CD4-positive, alpha-beta memory T cell (primary cell): ENCODE measurements at regions not wholly inside any gene's neighbourhood (a gene's known extent, or its start where the extent isn't known, plus 50 kb on each side); places are given as distances from the start of the nearest gene placed in this dataset.

ENCODE experiments used
- CTCF ChIA-PET: fragments of 350-600 bp; sonication (Branson Sonifier 250); formaldehyde crosslinking; loops from one replicate; lab custom pipeline; 2021; ENCODE audit warnings: inconsistent platforms; ENCODE audit not compliant: partially characterized antibody; lab: Charles Lee
- POLR2A ChIA-PET: fragments of 350-600 bp; sonication (Branson Sonifier 250); formaldehyde crosslinking; loops from one replicate; lab custom pipeline; 2021; ENCODE audit not compliant: partially characterized antibody; lab: Charles Lee
- DNase-seq, 5 donors: peaks; one replicate each; pipeline versions ENCODE4 v3.0.0 to v3.0.0-alpha.2; 2020 to 2022; ENCODE audit warnings: mixed read lengths in 1 of 5
- H3K27ac ChIP-seq: one replicate; pipeline ENCODE4 v1.7.0; 2013; ENCODE audit warnings: low read depth, low read length
- H3K27me3 ChIP-seq: 2 replicates; pipeline ENCODE4 v1.7.0; 2013; ENCODE audit warnings: mild to moderate bottlenecking, low read length, moderate library complexity; ENCODE audit not compliant: insufficient read depth
- H3K36me3 ChIP-seq: 2 replicates; pipeline ENCODE4 v1.7.0; 2013; ENCODE audit warnings: mild to moderate bottlenecking, low read length, moderate library complexity; ENCODE audit not compliant: insufficient read depth
- H3K4me1 ChIP-seq: 2 replicates; pipeline ENCODE4 v1.7.0; 2013; ENCODE audit warnings: mild to moderate bottlenecking, low read length, moderate library complexity; ENCODE audit not compliant: insufficient read depth
- H3K4me3 ChIP-seq, 2 donors: one replicate each; pipeline ENCODE4 v1.7.0; 2013; ENCODE audit warnings: low read length in 2 of 2, mild to moderate bottlenecking in 1 of 2
- H3K9me3 ChIP-seq, 2 donors: one replicate each; pipeline ENCODE4 v1.7.0; 2013; ENCODE audit warnings: low read length in 2 of 2, control low read depth in 1 of 2; ENCODE audit not compliant: control insufficient read depth in 1 of 2
- H3K27ac Mint-ChIP-seq, 7 donors: one replicate each; pipeline ENCODE4 v1.8.0; 2020 to 2021; ENCODE audit warnings: mixed read lengths in 7 of 7, mild to moderate bottlenecking in 6 of 7, inconsistent platforms in 3 of 7, moderate library complexity in 3 of 7
- H3K27me3 Mint-ChIP-seq, 2 donors: one replicate each; pipeline ENCODE4 v1.8.0; 2020 to 2021; ENCODE audit warnings: mixed read lengths in 2 of 2
- H3K36me3 Mint-ChIP-seq, 2 donors: one replicate each; pipeline ENCODE4 v1.8.0; 2020 to 2021; ENCODE audit warnings: mixed read lengths in 2 of 2, inconsistent platforms in 1 of 2, mild to moderate bottlenecking in 1 of 2
- H3K4me1 Mint-ChIP-seq, 4 donors: one replicate each; pipeline ENCODE4 v1.8.0; 2020 to 2021; ENCODE audit warnings: mixed read lengths in 4 of 4, mild to moderate bottlenecking in 1 of 4
- H3K4me3 Mint-ChIP-seq, 8 donors: one replicate each; pipeline ENCODE4 v1.8.0; 2020 to 2021; ENCODE audit warnings: mixed read lengths in 8 of 8, mild to moderate bottlenecking in 7 of 8, moderate library complexity in 6 of 8, inconsistent platforms in 3 of 8
- H3K9me3 Mint-ChIP-seq, 8 donors: one replicate each; pipeline ENCODE4 v1.8.0; 2020 to 2021; ENCODE audit warnings: mixed read lengths in 8 of 8, mild to moderate bottlenecking in 5 of 8, inconsistent platforms in 3 of 8, moderate library complexity in 1 of 8
- intact Hi-C: fragments of 100-400 bp; cut with micrococcal nuclease; formaldehyde crosslinking; loops from one replicate; pipeline ENCODE4 v1.15.1; 2023

- Mint-ChIP-seq H3K4me3 (no peak overlapping the region), H3K36me3 (no peaks in the 10 kb centered on the region), H3K27me3 (no peaks in the 10 kb centered on the region), H3K9me3 (peaks cover 0 to 6% (median 0%) of the 10 kb centered on the region in 8 donors), H3K4me1 (no peaks in the 10 kb centered on the region), H3K27ac (no peak overlapping the region)
- H3K36me3 ChIP-seq: no peaks in the 10 kb centered on the region
- H3K4me1 ChIP-seq: no peaks in the 10 kb centered on the region
- no peaks in the 10 kb centered on the region for H3K27me3 ChIP-seq
- intact Hi-C loops: no loop called here
- H3K27ac ChIP-seq: no peak overlapping the region
- no peaks in the 10 kb centered on the region for H3K9me3 ChIP-seq
- DNase-seq: no peak
- POLR2A ChIA-PET: no interaction called here
- H3K4me3 ChIP-seq: no peak overlapping the region
- CTCF ChIA-PET: no interaction called here
Measured at GRCh38 chrX:44731160-44731559, 112.7 kb upstream of the DUSP21 start.

DNA sequence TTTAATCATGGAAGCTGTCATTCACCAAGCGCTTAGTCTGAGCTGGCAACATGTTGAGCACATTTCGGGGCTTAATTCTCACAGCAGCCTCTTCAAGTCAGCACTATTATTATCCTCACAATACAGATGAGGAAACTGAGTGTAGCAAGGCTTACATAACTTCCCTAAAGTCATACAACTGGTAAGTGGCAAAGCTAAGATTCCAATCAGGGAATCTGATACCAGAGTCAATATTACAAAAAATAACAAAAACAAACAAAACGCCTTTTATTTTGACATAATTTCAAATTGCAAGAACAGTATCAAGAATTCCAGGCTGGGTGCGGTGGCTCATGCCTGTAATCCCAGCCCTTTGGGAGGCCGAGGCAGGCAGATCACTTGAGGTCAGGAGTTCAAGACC lies 120.4 kb upstream of the DUSP21 start:
- intact Hi-C loops: no loop called here
- Mint-ChIP-seq H3K4me1 (no peaks in the 10 kb centered on the region), H3K27ac (no peak overlapping the region), H3K9me3 (peaks cover 0 to 2% (median 0%) of the 10 kb centered on the region in 8 donors), H3K36me3 (no peaks in the 10 kb centered on the region), H3K4me3 (no peak overlapping the region), H3K27me3 (peaks cover 0 to 1% of the 10 kb centered on the region in 2 donors)
- Histone ChIP-seq H3K27ac (no peak overlapping the region), H3K4me3 (no peak overlapping the region), H3K9me3 (no peaks in the 10 kb centered on the region), H3K27me3 (no peaks in the 10 kb centered on the region), H3K36me3 (no peaks in the 10 kb centered on the region), H3K4me1 (no peaks in the 10 kb centered on the region)
- CTCF ChIA-PET: no interaction called here
- POLR2A ChIA-PET: no interaction called here
- no peak for DNase-seq

- Histone ChIP-seq H3K4me1 (no peaks in the 10 kb centered on the region), H3K27ac (no peak overlapping the region), H3K9me3 (no peaks in the 10 kb centered on the region), H3K36me3 (no peaks in the 10 kb centered on the region), H3K4me3 (no peak overlapping the region), H3K27me3 (no peaks in the 10 kb centered on the region)
- Mint-ChIP-seq H3K27me3 (no peaks in the 10 kb centered on the region), H3K9me3 (no peaks in the 10 kb centered on the region), H3K4me3 (no peak overlapping the region), H3K27ac (peak overlapping the region in 1 of 7 donors; percentile 61), H3K4me1 (no peaks in the 10 kb centered on the region), H3K36me3 (no peaks in the 10 kb centered on the region)
- ChIA-PET CTCF (no interaction called here), POLR2A (no interaction called here)
- intact Hi-C loops: no loop called here
- no peak for DNase-seq
Measured at GRCh38 chrX:44708470-44708869, 135.4 kb upstream of the DUSP21 start.

DNA sequence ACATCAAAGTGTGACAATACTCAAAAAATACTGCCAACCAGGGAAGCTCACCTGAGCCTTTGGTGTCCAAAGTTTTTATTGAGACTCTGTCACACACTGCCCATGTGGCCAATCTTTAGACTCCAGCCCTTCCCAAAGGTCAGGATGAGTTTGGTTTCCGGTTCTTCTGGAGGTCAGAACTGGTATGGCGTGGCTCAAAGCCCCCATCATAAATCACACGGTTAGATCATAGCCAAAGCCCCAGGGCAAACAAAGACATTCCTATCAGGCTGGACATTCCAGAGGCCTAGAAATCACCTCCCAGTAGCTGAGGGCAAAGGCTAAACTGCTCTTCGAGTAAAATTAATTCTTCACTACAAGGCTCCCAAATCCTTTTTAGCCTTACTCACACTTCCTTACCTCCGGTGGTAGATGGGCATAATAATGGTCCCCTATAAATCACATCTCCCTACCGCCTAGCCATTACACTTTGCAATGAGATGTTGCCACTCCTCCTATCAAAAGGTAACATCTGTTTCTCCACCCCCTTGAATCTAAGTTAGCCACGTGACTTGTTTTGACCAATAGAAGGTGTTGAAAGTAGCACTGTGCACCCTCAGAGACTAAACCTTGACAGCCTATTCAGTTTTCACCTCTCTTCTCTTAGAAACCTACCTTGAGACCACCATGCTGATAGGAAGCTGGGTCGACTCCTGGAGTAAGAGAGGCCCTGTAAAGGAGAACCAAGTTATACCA lies 137.8 kb upstream of the DUSP21 start:
- H3K4me3 ChIP-seq: no peak overlapping the region
- no peaks in the 10 kb centered on the region for H3K9me3 ChIP-seq
- H3K27ac ChIP-seq: no peak overlapping the region
- ChIA-PET CTCF (no interaction called here), POLR2A (no interaction called here)
- Mint-ChIP-seq H3K9me3 (no peaks in the 10 kb centered on the region), H3K36me3 (no peaks in the 10 kb centered on the region), H3K27me3 (no peaks in the 10 kb centered on the region), H3K4me1 (no peaks in the 10 kb centered on the region), H3K4me3 (no peak overlapping the region), H3K27ac (no peak overlapping the region)
- H3K27me3 ChIP-seq: no peaks in the 10 kb centered on the region
- intact Hi-C loops: no loop called here
- H3K4me1 ChIP-seq: no peaks in the 10 kb centered on the region
- DNase-seq: no peak
- H3K36me3 ChIP-seq: no peaks in the 10 kb centered on the region

DNA sequence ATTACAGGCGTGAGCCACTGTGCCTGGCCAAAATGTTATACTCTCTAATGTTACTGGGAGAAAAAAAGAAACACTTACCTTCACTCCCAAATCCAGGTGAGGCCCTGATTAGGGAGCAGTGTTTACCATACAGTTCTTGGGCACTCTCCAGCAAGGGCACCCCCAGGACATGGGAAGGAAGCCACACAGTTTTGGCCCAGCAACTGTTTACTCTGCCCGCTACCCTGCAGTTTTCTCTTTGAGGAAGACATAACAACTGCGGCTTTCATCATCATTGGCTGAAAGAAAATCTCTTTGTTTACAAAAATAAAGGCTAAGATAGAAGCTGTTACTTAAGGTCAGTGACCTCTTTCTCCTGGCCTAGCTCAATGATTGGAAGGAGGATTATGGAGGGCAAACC lies 145.5 kb upstream of the DUSP21 start:
- Mint-ChIP-seq H3K4me1 (no peaks in the 10 kb centered on the region), H3K9me3 (no peaks in the 10 kb centered on the region), H3K27me3 (no peaks in the 10 kb centered on the region), H3K36me3 (no peaks in the 10 kb centered on the region), H3K27ac (no peak overlapping the region), H3K4me3 (no peak overlapping the region)
- Histone ChIP-seq H3K4me1 (no peaks in the 10 kb centered on the region), H3K4me3 (no peak overlapping the region), H3K9me3 (no peaks in the 10 kb centered on the region), H3K27me3 (no peaks in the 10 kb centered on the region), H3K36me3 (no peaks in the 10 kb centered on the region), H3K27ac (no peak overlapping the region)
- ChIA-PET POLR2A (no interaction called here), CTCF (no interaction called here)
- no peak for DNase-seq
- intact Hi-C loops: no loop called here

- ChIA-PET CTCF (no interaction called here), POLR2A (no interaction called here)
- Mint-ChIP-seq H3K4me3 (no peak overlapping the region), H3K36me3 (no peaks in the 10 kb centered on the region), H3K27me3 (no peaks in the 10 kb centered on the region), H3K9me3 (no peaks in the 10 kb centered on the region), H3K4me1 (no peaks in the 10 kb centered on the region), H3K27ac (no peak overlapping the region)
- Histone ChIP-seq H3K9me3 (no peaks in the 10 kb centered on the region), H3K4me3 (no peak overlapping the region), H3K4me1 (no peaks in the 10 kb centered on the region), H3K27ac (no peak overlapping the region), H3K27me3 (no peaks in the 10 kb centered on the region), H3K36me3 (no peaks in the 10 kb centered on the region)
- no peak for DNase-seq
- intact Hi-C loops: no loop called here
Measured at GRCh38 chrX:44693255-44693654, 150.6 kb upstream of the DUSP21 start.

- no peaks in the 10 kb centered on the region for H3K36me3 ChIP-seq
- no peaks in the 10 kb centered on the region for H3K27me3 ChIP-seq
- no peaks in the 10 kb centered on the region for H3K9me3 Mint-ChIP-seq
- H3K9me3 ChIP-seq: no peaks in the 10 kb centered on the region
- intact Hi-C loops: no loop called here
- no peaks in the 10 kb centered on the region for H3K27me3 Mint-ChIP-seq
- DNase-seq: no peak
- no peaks in the 10 kb centered on the region for H3K36me3 Mint-ChIP-seq
- H3K4me3 Mint-ChIP-seq: no peak overlapping the region
- no peaks in the 10 kb centered on the region for H3K4me1 Mint-ChIP-seq
- POLR2A ChIA-PET: no interaction called here
- H3K4me3 ChIP-seq: no peak overlapping the region
- H3K4me1 ChIP-seq: no peaks in the 10 kb centered on the region
- CTCF ChIA-PET: no interaction called here
- H3K27ac ChIP-seq: no peak overlapping the region
- H3K27ac Mint-ChIP-seq: no peak overlapping the region
Measured at GRCh38 chrX:44690129-44690528, 147.5 kb upstream of the FUNDC1 start.
